NCI-H2227 treated with DMSO at 0.1 percent for 48 hours (cell line): ENCODE measurements at regions not wholly inside any gene's neighbourhood (a gene's known extent, or its start where the extent isn't known, plus 50 kb on each side); places are given as distances from the start of the nearest gene placed in this dataset.

Source experiments
- DNase-seq: peaks from one replicate; lab custom pipeline; 2025; lab: John Stamatoyannopoulos, UW

GRCh38 chr20:39105551-39105950, 143.4 kb downstream of the DHX35 start:
- DNase-seq: no peak

DNA sequence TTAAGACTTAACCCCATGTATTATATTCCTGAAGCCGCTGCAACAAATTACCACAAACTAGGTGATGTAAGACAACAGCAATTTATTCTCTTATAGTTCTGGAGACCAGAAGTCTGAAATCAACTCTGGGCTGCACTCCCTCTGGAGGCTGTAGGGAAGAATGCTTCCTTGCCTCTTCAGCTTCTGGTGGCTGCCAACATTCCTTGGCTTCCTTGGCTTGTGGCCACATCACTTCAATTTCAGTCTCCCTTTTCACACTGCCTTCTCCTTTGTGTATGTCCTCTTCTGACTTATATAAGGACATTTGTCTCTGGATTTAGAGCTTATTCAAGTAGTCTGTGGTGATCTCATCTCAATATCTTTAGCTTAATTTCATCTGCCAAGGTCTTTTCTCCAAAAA, 141.6 kb downstream of the DHX35 start:
- no peak for DNase-seq

DNA sequence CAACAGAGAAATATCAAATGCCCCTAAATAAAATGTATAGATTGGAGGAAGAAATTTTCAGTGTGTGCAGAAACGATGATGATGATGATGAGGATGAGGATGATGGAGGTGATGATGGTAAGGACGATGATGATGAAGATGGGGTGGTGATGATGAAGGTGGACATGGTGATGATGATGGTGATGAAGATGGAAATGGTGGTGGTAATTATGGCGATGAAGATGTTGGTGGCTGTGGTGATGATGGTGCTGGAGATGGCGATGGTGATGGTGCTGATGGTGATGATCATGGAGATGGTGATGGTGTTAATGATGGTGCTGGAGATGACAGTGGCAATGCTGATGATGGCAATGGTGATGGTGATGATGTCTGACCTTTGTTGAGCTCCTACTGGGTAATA, 141.2 kb downstream of the DHX35 start:
- DNase-seq: no peak

GRCh38 chr20:39101895-39102294, 139.8 kb downstream of the DHX35 start:
- DNase-seq: no peak

- DNase-seq: no peak
These were observed 138.5 kb downstream of the DHX35 start for GRCh38 chr20:39100691-39101090.

DNA sequence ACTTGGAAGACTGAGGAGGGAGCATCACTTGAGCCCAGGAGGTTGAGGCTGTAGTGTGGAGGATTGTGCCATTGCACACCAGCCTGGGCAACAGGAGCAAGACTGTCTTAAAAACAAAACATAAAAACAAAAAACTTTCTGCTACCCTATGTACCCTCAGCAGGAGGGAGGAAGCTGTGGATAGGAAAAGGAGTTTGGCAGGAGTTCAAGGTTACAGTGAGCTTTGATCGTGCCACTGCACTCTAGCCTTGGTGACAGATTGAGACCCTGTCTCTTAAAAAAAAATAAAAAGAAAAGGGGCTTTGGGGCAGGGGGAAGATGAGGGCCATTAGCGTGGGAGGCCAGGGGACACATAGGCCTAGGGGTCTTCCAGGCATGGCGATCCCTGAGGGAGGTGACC, 135.7 kb downstream of the DHX35 start:
- DNase-seq: no peak

GRCh38 chr20:39095870-39096269, 133.7 kb downstream of the DHX35 start:
- DNase-seq: no peak

DNA sequence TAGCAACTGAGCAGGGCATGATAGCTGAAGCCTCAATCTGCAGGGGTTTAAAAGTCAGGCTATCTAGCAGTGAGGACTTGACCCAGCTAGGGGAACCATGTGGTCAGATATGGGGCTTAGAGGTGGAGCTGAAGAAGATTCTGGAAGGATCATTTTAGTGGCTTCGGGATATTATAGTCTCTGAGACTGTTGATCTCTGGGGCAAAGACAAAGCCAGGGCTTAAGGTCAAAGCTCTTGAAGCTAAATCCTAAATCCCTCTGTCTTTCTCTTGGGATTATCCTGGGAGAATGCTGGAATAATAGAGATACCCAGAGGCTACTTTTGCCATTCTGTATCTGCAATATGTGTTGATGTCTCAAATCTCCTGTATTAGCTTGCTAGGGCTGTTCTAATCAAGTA, 132.2 kb downstream of the DHX35 start:
- DNase-seq: no peak

DNA sequence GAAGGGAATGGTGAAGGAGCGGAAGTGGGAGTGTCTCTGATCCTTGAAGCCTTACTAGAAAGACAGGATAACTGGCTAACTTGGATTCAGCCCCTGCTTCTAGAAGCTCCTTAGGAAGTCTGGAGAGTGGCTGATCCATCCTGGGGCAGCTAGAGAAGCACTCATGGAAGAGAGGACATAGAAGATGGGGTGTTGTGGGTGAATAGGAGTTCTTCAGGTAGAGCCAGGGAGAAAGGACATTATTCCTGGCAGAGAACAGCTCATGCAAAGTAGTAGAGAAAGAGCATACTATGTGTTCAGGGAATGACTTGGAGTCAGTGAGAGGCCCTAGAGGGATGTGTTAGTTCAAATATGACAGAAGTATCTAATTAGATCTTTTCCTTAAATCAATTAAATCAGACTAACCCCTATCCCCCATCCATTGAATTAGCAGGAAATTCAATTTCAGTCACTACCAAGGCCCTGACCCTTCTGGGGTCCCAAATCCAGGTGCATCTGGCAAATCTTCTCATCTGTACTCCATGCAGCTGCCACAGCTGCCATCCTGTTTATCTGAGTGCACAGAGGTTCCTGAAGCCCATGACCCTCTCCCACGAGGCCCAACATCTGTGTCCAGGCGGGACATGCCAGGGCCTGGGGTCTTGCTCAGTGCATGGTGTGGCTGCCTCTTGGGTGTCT, 130.7 kb downstream of the DHX35 start:
- no peak for DNase-seq

GRCh38 chr20:39090906-39091305, 128.8 kb downstream of the DHX35 start:
- no peak for DNase-seq

- DNase-seq: no peak
These were observed 127.7 kb downstream of the DHX35 start for GRCh38 chr20:39089797-39090196.
